HG03432 (cell line): ENCODE measurements at regions not wholly inside any gene's neighbourhood (a gene's known extent, or its start where the extent isn't known, plus 50 kb on each side); places are given as distances from the start of the nearest gene placed in this dataset.
"Not testable (repeated sequence)": the region's sequence is repeated elsewhere in the genome, so short reads cannot be mapped to it uniquely, and the experiment has no call there.

Source experiments
- ATAC-seq: cut with Tn5 transposase; IDR thresholded peaks from one replicate; pipeline ENCODE4 v1.9.1; 2021; ENCODE audit warnings: mild to moderate bottlenecking, moderate library complexity; ENCODE audit not compliant: unreplicated experiment

DNA sequence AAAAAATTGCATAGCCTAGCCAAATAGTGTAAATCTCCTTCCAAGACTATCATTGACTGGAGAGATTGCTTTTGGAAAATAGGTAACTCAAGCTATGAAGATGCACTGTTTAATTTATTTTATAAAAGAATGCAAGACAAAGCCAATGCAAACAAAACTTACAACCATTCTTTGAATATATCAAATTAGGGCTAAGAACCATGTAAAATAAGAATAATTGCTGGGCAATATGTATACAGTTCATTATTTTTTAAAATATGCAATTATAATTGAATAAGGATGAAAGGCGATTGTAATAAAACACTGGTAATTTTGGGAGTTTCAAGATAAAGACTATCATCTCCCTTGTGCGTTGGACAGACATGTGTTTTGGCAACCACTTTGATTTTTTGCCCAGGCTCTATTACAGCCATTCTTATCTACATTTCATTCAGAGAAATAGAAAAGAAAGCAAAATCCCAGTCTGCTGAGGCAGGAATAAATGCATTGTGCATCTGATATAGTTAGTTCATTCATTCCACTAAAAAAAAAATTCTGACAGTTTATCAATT lies 242.3 kb upstream of the ROBO1 start:
- no peak for ATAC-seq

DNA sequence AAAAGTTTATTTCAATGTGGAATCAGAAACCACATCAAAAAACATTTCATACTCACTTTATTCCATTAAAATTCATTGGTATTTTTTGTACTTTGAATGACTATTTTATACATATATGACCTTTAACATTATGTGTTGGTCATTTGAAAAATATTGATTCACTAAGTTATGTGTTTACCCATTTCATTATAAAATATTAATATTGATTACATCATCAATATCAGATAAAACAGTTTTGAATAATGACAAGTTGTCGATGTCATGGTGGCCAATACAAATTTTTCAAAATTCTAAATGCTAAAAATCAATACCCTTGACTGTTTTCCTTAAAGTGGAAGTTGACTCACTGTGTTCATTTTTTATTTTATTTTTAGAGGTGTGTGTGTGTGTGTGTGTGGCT lies 239.7 kb upstream of the ROBO1 start:
- ATAC-seq, result no peak

DNA sequence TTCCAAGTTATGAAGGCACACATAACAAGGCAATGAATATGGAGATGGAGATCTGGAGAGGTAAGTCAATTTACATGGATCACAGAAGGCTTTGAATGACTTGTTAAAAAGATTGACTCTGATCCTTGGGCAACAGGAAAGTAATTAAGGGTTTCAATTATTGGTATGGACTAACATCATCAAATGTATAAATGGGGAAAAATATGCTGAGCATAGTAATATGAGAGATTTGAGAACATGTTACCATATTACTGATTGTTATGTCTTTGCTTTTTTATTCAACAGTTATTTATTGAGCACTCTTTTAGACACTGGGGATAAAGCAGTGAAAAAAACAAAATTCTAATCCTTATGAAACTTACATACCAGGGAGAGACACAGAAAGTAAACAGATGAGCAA lies 238.5 kb upstream of the ROBO1 start:
- no peak for ATAC-seq

GRCh38 chr3:80000022-80000421 lies 232.2 kb upstream of the ROBO1 start:
- no peak for ATAC-seq

- no peak for ATAC-seq
Observed at GRCh38 chr3:79994397-79994796, 226.6 kb upstream of the ROBO1 start.

DNA sequence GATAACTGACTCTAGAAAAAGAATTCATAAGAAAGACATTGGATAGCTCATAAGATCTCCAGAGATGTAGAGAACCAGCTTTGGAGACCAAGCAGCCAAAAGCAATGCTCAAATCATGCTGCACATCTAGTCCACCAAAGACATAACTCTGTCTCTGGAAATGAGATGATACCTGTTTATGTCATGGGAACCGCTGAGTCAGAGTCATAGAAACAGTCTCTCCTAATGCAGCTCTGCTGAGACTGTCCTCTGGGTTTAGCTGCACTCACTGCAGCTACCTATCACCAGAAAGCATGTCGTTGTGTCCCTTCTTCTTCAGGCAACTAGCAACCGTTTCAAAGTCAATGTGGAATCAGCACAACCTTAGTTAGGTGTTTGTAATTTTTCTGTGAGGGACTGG lies 218.5 kb upstream of the ROBO1 start:
- ATAC-seq, result no peak

- ATAC-seq, result no peak
Observed at GRCh38 chr3:79985816-79986215, 218.0 kb upstream of the ROBO1 start.

GRCh38 chr3:79983118-79983517 lies 215.3 kb upstream of the ROBO1 start:
- no peak for ATAC-seq

DNA sequence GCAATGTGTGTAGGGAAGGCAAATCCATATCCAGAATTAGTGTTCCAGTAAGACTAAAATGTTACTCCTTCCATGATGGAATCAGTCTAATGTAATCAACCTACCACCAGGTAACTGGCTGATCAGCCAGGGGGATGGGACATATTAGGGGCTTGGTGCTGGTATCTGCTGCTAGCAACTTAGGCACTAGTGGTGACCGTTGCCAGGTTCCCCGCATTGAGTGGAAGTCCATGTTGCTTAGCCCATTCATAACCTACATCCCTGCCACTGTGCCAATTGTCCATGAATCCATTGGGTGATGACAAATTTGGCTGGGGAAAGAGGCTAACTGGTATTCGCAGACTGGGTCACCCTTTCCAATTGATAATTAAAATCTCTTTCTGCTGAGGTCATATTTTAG lies 212.2 kb upstream of the ROBO1 start:
- ATAC-seq, result no peak

DNA sequence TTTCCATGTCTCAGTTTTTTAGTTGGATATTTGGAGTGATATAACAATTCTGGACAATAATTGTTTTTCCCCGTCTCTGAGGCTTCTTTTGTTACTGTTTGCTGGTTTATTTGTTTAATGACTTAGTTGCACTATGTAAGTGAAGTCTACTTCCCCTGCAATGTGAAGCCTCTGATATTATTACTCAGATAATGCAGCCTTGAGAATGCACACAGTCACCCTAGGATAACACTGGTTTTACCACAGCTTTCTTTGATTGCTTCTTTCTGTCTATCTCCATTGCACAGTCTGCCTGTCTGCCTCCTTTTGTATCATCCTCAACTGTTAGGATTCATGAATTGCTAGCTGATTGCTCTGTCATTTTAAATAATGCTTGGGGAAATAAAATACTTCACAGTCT lies 208.7 kb upstream of the ROBO1 start:
- no peak for ATAC-seq

- ATAC-seq, result no peak
Observed at GRCh38 chr3:79973917-79974595, 206.3 kb upstream of the ROBO1 start.

- ATAC-seq, result no peak
Observed at GRCh38 chr3:79973482-79973881, 205.7 kb upstream of the ROBO1 start.

DNA sequence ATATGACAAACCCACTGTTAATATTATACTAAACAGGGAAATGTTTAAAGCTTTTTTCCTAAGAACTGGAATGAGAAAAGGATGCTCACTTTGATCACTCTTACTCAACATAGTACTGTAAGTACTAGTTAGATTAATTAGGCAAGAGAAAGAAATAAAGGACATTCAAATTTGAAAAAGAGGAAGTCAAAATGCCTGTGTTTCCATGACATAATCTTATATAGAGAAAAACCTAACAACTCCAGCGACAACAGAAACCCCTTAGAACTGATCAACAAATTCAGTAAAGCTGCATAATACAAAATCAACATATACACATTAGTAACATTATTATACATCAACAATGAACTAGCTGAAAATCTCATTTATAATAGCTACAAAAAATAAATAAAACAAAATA lies 200.6 kb upstream of the ROBO1 start:
- no peak for ATAC-seq

DNA sequence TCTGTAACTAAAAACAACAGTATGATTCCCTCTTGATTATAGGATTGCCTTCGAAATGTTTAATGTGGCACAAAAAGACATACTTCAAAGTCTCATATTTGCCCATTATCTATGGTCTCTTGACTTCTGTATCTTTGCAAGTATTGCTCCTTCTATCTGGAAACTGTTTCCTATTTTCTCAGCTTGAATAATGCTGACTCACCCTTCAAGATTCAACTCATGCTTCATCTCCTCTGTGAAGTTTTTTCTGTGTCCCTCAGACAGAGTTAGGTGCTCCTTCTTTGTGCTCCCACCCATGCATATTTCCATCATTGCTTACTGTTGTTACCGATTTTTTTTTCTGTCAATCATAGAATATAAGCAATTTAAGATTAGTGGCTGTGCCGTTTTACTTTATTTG lies 192.8 kb upstream of the ROBO1 start:
- ATAC-seq, result no peak

DNA sequence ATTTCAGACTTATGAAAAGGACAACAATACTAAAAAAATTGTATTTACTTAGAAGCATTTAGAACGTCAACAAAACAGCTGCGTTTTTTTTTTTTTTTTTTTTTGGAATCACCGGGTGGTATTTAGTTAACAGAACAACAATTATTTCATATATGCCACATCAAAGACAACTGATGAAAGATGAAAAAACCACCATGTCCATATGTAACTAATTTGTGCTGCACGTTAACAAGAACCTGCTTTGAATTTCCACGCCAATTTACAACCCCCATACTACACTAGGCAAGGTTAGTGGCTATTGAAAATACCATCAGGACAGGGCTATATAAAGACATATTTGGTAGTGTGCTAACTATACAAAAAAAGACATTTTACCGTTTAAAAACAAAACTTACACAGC lies 189.3 kb upstream of the ROBO1 start:
- ATAC-seq, result no peak

DNA sequence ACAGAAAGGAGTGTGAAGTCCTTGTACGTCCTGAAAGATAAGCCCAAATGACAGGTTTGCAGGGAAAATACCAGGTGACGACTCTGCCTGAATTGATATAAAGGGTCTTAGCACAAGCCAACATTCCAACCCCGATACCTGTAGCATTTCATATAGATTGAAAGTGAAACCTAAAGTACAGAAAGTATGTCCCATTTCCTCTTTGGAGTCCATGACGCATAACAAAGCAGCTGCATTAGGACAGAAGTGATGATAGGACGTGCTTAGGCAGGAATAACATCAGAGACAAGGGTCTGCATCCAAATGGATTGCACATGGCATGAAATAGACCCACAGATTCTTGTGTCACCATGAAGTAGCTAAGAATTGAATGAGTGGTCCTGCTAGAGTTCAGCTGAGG lies 187.0 kb upstream of the ROBO1 start:
- peak; percentile 64 for ATAC-seq

GRCh38 chr3:79953591-79954101 lies 185.8 kb upstream of the ROBO1 start:
- ATAC-seq, result no peak

GRCh38 chr3:79951426-79951825 lies 183.6 kb upstream of the ROBO1 start:
- not testable (repeated sequence) for ATAC-seq

DNA sequence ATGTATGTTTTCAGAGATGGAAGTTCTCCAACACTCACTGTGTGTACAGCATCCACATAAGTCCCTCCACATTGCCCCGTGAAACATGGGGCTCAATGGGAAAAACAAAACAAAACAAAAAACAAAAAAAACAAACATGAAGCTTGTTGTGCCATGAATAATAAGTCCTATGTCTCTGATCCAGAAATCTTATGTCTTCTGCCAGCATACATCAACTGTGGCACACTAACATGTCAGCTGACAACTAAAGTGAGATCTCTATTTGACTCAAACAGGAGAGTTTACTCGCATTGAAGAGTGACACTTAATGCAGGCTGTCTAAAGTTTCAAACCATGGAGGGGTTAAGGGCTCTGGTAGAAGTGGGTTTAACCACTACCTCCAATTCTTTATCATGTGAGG lies 180.2 kb upstream of the ROBO1 start:
- no peak for ATAC-seq

DNA sequence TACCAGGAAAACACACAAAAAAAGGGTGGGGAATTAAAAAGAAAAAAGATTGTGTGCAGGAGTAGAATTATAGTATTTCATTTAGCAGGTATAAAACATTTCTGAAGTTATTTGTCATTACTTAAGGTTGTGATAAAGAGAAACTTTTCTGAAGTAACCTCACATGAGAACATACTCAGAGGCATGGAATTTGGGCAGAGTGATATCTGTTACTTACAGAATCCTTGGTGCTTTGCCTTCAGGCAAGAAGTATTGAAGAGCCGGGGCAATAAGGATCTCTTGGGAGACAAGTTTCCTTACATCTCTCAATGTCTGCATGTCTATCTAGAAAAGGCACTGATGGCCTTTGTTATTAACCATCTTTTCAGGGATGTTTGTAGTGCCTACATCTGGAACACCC lies 179.7 kb upstream of the ROBO1 start:
- ATAC-seq, result no peak

GRCh38 chr3:79937567-79937966 lies 169.8 kb upstream of the ROBO1 start:
- no peak for ATAC-seq

DNA sequence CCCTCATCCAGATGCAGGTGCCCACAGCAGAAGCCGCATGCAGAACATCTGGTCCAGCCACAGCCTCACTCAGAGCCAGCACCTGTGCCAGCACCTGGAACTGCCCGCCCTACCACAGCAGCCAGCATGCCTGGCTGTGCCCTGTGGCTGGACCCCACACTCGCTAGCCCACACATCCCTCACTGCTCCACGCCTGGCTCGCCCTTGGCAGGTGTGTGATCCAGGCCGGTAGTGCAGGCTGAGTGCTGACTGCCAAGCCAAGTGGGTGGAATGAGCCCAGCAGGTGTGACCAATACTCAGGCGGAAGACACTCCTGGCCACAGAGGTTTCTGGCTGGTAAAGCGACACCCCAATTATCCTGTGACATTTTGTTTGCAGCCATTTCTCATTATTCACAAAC lies 162.4 kb upstream of the ROBO1 start:
- no peak for ATAC-seq
